Breast epithelium (tissue), 4 donors: ENCODE measurements at regions not wholly inside any gene's neighbourhood (a gene's known extent, or its start where the extent isn't known, plus 50 kb on each side); places are given as distances from the start of the nearest gene placed in this dataset.

Source experiments
- DNase-seq, 2 donors: peaks; one replicate each; pipeline ENCODE4 v3.0.0-alpha.2; 2019; ENCODE audit warnings: low spot score in 2 of 2
- H3K27ac ChIP-seq, 2 donors: fragments of 200-600 bp; sonication (generic) in 1 of 2; one replicate each; pipeline ENCODE4 v1.5.1; 2016 to 2019; ENCODE audit warnings: mild to moderate bottlenecking in 1 of 2
- H3K27me3 ChIP-seq, 2 donors: fragments of 200-600 bp; sonication (generic) in 1 of 2; one replicate each; pipeline versions ENCODE4 v1.5.1 to v1.6.0; 2017 to 2019; ENCODE audit warnings: control low read depth in 1 of 2, mild to moderate bottlenecking in 1 of 2
- H3K36me3 ChIP-seq: fragments of 200-600 bp; one replicate; pipeline ENCODE4 v1.5.1; 2019
- H3K4me1 ChIP-seq, 2 donors: fragments of 200-600 bp; sonication (generic); one replicate each; pipeline ENCODE4 v1.5.1; 2016 to 2019; ENCODE audit warnings: control low read depth in 1 of 2
- H3K4me3 ChIP-seq, 3 donors: fragments of 200-600 bp; sonication (generic); 1 replicate in 2 of 3; 2 replicates in 1 of 3; pipeline ENCODE4 v1.5.1; 2016 to 2019; ENCODE audit warnings: mild to moderate bottlenecking in 3 of 3, moderate library complexity in 2 of 3
- H3K9me3 ChIP-seq, 2 donors: fragments of 200-600 bp; sonication (generic) in 1 of 2; one replicate each; pipeline ENCODE4 v1.5.1; 2016 to 2019; ENCODE audit warnings: control low read depth in 1 of 2
- POLR2A ChIP-seq: fragments of 450-650 bp; IDR thresholded peaks from one replicate; pipeline ENCODE4 v1.6.1; 2016; ENCODE audit warnings: antibody characterized with exemption, mild to moderate bottlenecking, moderate library complexity
- POLR2AphosphoS5 ChIP-seq, 3 donors: sonication (generic); formaldehyde crosslinking; IDR thresholded peaks; one replicate each; pipeline ENCODE4 v1.6.1; 2017; ENCODE audit warnings: antibody characterized with exemption in 3 of 3
- intact Hi-C: fragments of 100-400 bp; cut with DNase I; formaldehyde crosslinking; loops from one replicate; pipeline ENCODE4 v1.15.1; 2023; ENCODE audit warnings: low total_unique reads
- TF ChIP-seq, protein P1 (sequence below), 3 donors: fragments of 450-650 bp; IDR thresholded peaks; one replicate each; pipeline ENCODE4 v1.5.1; 2016 to 2017; ENCODE audit warnings: antibody characterized with exemption in 3 of 3, mild to moderate bottlenecking in 3 of 3, moderate library complexity in 3 of 3

- no peaks in the 10 kb centered on the region for H3K36me3 ChIP-seq
- intact Hi-C loops: no loop called here
- no peaks in the 10 kb centered on the region for H3K4me1 ChIP-seq
- H3K27me3 ChIP-seq: no peaks in the 10 kb centered on the region
- peaks cover 0 to 6% of the 10 kb centered on the region in 2 donors for H3K9me3 ChIP-seq
- no peak overlapping the region for H3K4me3 ChIP-seq
- TF ChIP-seq POLR2AphosphoS5 (IDR thresholded peaks at IDR 0.05) (no peak), POLR2A (no peak)
- TF ChIP-seq, protein P1, sequence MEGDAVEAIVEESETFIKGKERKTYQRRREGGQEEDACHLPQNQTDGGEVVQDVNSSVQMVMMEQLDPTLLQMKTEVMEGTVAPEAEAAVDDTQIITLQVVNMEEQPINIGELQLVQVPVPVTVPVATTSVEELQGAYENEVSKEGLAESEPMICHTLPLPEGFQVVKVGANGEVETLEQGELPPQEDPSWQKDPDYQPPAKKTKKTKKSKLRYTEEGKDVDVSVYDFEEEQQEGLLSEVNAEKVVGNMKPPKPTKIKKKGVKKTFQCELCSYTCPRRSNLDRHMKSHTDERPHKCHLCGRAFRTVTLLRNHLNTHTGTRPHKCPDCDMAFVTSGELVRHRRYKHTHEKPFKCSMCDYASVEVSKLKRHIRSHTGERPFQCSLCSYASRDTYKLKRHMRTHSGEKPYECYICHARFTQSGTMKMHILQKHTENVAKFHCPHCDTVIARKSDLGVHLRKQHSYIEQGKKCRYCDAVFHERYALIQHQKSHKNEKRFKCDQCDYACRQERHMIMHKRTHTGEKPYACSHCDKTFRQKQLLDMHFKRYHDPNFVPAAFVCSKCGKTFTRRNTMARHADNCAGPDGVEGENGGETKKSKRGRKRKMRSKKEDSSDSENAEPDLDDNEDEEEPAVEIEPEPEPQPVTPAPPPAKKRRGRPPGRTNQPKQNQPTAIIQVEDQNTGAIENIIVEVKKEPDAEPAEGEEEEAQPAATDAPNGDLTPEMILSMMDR (IDR thresholded peaks at IDR 0.05): no peak
- no peak overlapping the region for H3K27ac ChIP-seq
- no peak for DNase-seq
Observed at GRCh38 chr2:239579524-239580198, 178.8 kb upstream of the HDAC4 start.

GRCh38 chr2:239579081-239579480, 178.3 kb upstream of the HDAC4 start:
- Histone ChIP-seq H3K36me3 (no peaks in the 10 kb centered on the region), H3K27ac (no peak overlapping the region), H3K27me3 (no peaks in the 10 kb centered on the region), H3K4me1 (no peaks in the 10 kb centered on the region), H3K4me3 (no peak overlapping the region), H3K9me3 (peaks cover 0 to 6% of the 10 kb centered on the region in 2 donors)
- DNase-seq: no peak
- TF ChIP-seq POLR2AphosphoS5 (IDR thresholded peaks at IDR 0.05) (no peak), POLR2A (no peak)
- TF ChIP-seq, protein P1 (IDR thresholded peaks at IDR 0.05): no peak
- intact Hi-C loops: no loop called here

DNA sequence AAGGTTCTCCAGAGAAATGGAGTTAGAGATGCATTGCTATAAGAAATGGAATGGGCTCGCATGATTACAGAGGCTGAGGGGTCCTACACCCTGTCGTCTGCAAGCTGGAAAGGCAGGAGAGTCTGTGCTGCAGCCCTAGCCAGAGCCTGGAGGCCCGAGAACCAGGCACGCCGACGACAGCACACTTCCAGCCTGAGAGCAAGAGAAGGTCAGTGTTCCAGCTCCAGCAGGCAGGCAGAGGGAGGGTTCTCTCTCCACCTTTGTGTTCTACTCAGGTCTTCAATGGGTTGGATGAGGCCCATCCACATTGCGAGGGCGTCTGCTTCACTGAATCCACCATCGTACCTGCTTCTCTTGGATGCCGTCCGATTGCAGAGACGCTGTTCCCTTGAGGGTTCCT, 177.6 kb upstream of the HDAC4 start:
- H3K27ac ChIP-seq: no peak overlapping the region
- no peaks in the 10 kb centered on the region for H3K36me3 ChIP-seq
- DNase-seq: no peak
- no peak for TF ChIP-seq POLR2AphosphoS5 (IDR thresholded peaks at IDR 0.05)
- TF ChIP-seq, protein P1 (IDR thresholded peaks at IDR 0.05): no peak
- no peak for TF ChIP-seq POLR2A
- H3K4me1 ChIP-seq: no peaks in the 10 kb centered on the region
- peaks cover 0 to 6% of the 10 kb centered on the region in 2 donors for H3K9me3 ChIP-seq
- no peak overlapping the region for H3K4me3 ChIP-seq
- intact Hi-C loops: no loop called here
- no peaks in the 10 kb centered on the region for H3K27me3 ChIP-seq

GRCh38 chr2:239577935-239578334, 177.1 kb upstream of the HDAC4 start:
- intact Hi-C loops: no loop called here
- TF ChIP-seq, protein P1 (IDR thresholded peaks at IDR 0.05): no peak
- TF ChIP-seq POLR2AphosphoS5 (IDR thresholded peaks at IDR 0.05) (no peak), POLR2A (no peak)
- Histone ChIP-seq H3K9me3 (peaks cover 0 to 6% of the 10 kb centered on the region in 2 donors), H3K4me1 (no peaks in the 10 kb centered on the region), H3K4me3 (no peak overlapping the region), H3K36me3 (no peaks in the 10 kb centered on the region), H3K27me3 (no peaks in the 10 kb centered on the region), H3K27ac (no peak overlapping the region)
- no peak for DNase-seq

- Histone ChIP-seq H3K27me3 (no peaks in the 10 kb centered on the region), H3K4me1 (no peaks in the 10 kb centered on the region), H3K27ac (no peak overlapping the region), H3K9me3 (peaks cover 0 to 6% of the 10 kb centered on the region in 2 donors), H3K4me3 (no peak overlapping the region), H3K36me3 (no peaks in the 10 kb centered on the region)
- no peak for DNase-seq
- TF ChIP-seq POLR2A (no peak), POLR2AphosphoS5 (IDR thresholded peaks at IDR 0.05) (no peak)
- TF ChIP-seq, protein P1 (IDR thresholded peaks at IDR 0.05): no peak
- intact Hi-C loops: no loop called here
Observed at GRCh38 chr2:239576784-239577685, 176.2 kb upstream of the HDAC4 start.
